Neural cell (in vitro differentiated cells): ENCODE measurements at regions not wholly inside any gene's neighbourhood (a gene's known extent, or its start where the extent isn't known, plus 50 kb on each side); places are given as distances from the start of the nearest gene placed in this dataset.

Experiments
- H2AFZ ChIP-seq: fragments of 200-600, 300-800 bp; sonication (generic), shearing (Covaris generic); 2 replicates; pipeline ENCODE4 v1.6.0; 2014; ENCODE audit warnings: low read depth, mild to moderate bottlenecking, antibody characterized with exemption, low read length, moderate library complexity
- H3F3A ChIP-seq: fragments of 200-600 bp; shearing (Covaris generic); 2 replicates; pipeline ENCODE4 v1.6.1; 2016; ENCODE audit warnings: mild to moderate bottlenecking, moderate library complexity, mixed read lengths, antibody characterized with exemption, low read length; ENCODE audit not compliant: insufficient read depth, poor library complexity, severe bottlenecking
- H3K27ac ChIP-seq: fragments of 200-600, 300-800 bp; sonication (generic), shearing (Covaris generic); 2 replicates; pipeline ENCODE4 v1.5.1; 2014; ENCODE audit warnings: mild to moderate bottlenecking, low read length, moderate library complexity
- H3K27me3 ChIP-seq: fragments of 300-800, 200-600 bp; sonication (generic), shearing (Covaris generic); 2 replicates; pipeline ENCODE4 v1.6.0; 2014; ENCODE audit warnings: mild to moderate bottlenecking, low read depth, low read length, moderate library complexity; ENCODE audit not compliant: insufficient read depth
- H3K36me3 ChIP-seq: fragments of 300-800, 200-600 bp; sonication (generic), shearing (Covaris generic); 2 replicates; pipeline ENCODE4 v1.5.1; 2014; ENCODE audit warnings: mild to moderate bottlenecking, antibody characterized with exemption, low read length, moderate library complexity; ENCODE audit not compliant: insufficient read depth
- H3K4me2 ChIP-seq: fragments of 300-800, 200-600 bp; sonication (generic), shearing (Covaris generic); 2 replicates; pipeline ENCODE4 v1.6.0; 2014; ENCODE audit warnings: mild to moderate bottlenecking, low read length
- H3K4me3 ChIP-seq: fragments of 300-800, 200-600 bp; sonication (generic), shearing (Covaris generic); 2 replicates; pipeline ENCODE4 v1.5.1; 2014; ENCODE audit warnings: mild to moderate bottlenecking, low read length, moderate library complexity
- H3K79me2 ChIP-seq: fragments of 200-600 bp; shearing (Covaris generic); replicated peaks from 2 replicates; pipeline ENCODE4 v1.6.0; 2014; ENCODE audit warnings: mild to moderate bottlenecking, low read length, moderate library complexity; ENCODE audit not compliant: insufficient read depth
- H3K9ac ChIP-seq: fragments of 300-800, 200-600 bp; sonication (generic), shearing (Covaris generic); 2 replicates; pipeline ENCODE4 v1.6.1; 2016; ENCODE audit warnings: mild to moderate bottlenecking, low read length, mixed read lengths
- H3K9me2 ChIP-seq: fragments of 200-600 bp; shearing (Covaris generic); 2 replicates; pipeline ENCODE4 v1.6.1; 2016; ENCODE audit warnings: mild to moderate bottlenecking, low read length, mixed read lengths; ENCODE audit not compliant: insufficient read depth
- H3K9me3 ChIP-seq: fragments of 200-600, 300-800 bp; sonication (generic), shearing (Covaris generic); 2 replicates; pipeline ENCODE4 v1.6.1; 2016; ENCODE audit warnings: mild to moderate bottlenecking, mixed run types, low read length, moderate library complexity, mixed read lengths
- H4K20me1 ChIP-seq: fragments of 200-600 bp; shearing (Covaris generic); 2 replicates; pipeline ENCODE4 v1.6.1; 2016; ENCODE audit warnings: mild to moderate bottlenecking, mixed run types; ENCODE audit not compliant: insufficient read depth
- CTCF ChIP-seq: fragments of 450-650 bp; IDR thresholded peaks from 2 replicates; pipeline ENCODE4 v1.5.1; 2014; ENCODE audit warnings: antibody characterized with exemption, mild to moderate bottlenecking, moderate library complexity; ENCODE audit not compliant: poor library complexity, severe bottlenecking
- EP300 ChIP-seq: fragments of 450-650 bp; conservative IDR thresholded peaks from 2 replicates; pipeline ENCODE4 v1.6.1; 2014; ENCODE audit warnings: antibody characterized with exemption, mild to moderate bottlenecking, moderate library complexity; ENCODE audit not compliant: poor library complexity, severe bottlenecking
- EZH2 ChIP-seq: fragments of 200-600, 300-800 bp; shearing (Covaris generic), sonication (generic); IDR thresholded peaks from 2 replicates; pipeline ENCODE4 v1.6.1; 2014; ENCODE audit warnings: antibody characterized with exemption, low read length, borderline replicate concordance, mild to moderate bottlenecking; ENCODE audit not compliant: insufficient read depth, poor library complexity, severe bottlenecking
- MXI1 ChIP-seq: fragments of 450-650 bp; conservative IDR thresholded peaks from 2 replicates; pipeline ENCODE4 v1.6.1; 2014; ENCODE audit warnings: antibody characterized with exemption, mild to moderate bottlenecking; ENCODE audit not compliant: poor library complexity, severe bottlenecking
- POLR2AphosphoS5 ChIP-seq: IDR thresholded peaks from 2 replicates; pipeline ENCODE4 v1.6.1; 2012
- RAD21 ChIP-seq: fragments of 450-650 bp; conservative IDR thresholded peaks from 2 replicates; pipeline ENCODE4 v1.6.1; 2014; ENCODE audit warnings: antibody characterized with exemption, mild to moderate bottlenecking, moderate library complexity
- REST ChIP-seq: IDR thresholded peaks from 2 replicates; pipeline ENCODE4 v1.6.1; 2012; ENCODE audit warnings: borderline replicate concordance
- SMC3 ChIP-seq: fragments of 450-650 bp; conservative IDR thresholded peaks from 2 replicates; pipeline ENCODE4 v1.6.1; 2014; ENCODE audit warnings: antibody characterized with exemption, mild to moderate bottlenecking, moderate library complexity; ENCODE audit not compliant: poor library complexity
- TAF1 ChIP-seq: IDR thresholded peaks from 2 replicates; pipeline ENCODE4 v1.6.1; 2012; ENCODE audit warnings: low read depth

DNA sequence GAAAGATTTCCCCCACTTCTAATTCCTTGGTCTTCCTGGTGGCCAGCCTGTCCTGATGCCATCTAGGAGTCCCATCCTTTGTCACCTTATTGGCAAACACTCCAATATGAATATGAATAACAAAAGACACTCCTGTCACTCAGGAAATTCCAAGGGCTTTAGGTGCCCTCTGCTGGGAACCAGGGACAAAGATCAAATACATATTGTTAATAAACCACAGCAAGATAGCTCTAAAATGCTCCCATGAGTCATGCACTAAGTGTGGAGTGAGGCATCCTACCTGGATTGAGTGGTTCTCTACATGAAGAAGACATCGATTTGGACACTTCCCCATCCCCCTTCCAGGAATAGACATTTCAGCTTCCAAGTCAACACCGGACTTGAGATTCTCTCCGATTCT, 823.6 kb downstream of the TBC1D22A start (continued):
- TF ChIP-seq CTCF (no peak), POLR2AphosphoS5 (no peak)

DNA sequence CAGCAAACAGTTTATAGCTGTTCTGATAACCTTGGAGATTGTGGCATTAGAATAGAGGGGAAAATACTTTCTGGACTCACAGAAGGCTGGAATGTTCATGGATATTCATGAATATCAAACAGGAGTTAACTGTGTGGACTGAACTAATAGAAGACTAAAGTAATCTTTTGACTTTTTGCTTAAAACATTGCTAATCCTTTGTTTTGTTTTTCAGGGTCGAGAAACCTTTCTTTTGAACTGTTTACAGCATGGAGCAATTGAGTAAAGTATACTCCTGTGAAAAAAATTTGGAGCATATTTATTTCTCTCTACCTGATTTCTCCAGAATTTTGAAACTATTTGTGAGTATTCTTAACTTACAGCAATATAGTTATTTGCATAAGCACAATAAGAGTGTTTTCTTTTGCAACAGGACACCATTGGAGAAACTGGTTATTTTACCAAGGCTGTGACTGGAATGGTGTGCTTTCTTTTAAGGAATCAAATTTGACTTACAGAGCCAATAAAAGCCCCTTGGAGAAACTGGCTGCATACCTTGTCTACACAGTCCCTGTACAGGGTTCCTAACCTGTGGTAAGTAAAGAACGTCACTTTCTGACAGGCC, 821.6 kb downstream of the TBC1D22A start:
- Histone ChIP-seq H3K4me2 (no peak overlapping the region), H3K9ac (no peak overlapping the region)
- TF ChIP-seq MXI1 (no peak), TAF1 (no peak), REST (no peak), POLR2AphosphoS5 (no peak), CTCF (no peak), EP300 (no peak)

DNA sequence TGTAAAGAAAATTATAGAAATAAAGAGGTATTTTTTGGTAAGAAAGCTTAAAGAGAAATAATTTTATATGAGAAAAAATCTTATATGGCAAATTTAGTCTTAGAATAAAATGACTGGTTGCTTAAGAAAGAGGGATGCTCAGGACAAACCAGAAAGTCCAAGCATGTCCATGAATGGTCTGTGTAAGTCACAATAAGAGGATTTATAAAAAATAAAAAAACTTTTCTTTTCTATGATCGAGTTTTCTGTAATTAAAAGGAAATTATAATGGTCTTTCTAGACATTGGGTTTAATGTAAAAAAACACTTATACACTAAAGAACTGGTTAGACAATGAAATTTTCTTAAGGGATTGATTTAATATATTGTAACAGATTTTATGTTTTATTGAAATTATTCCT, 819.6 kb downstream of the TBC1D22A start:
- Histone ChIP-seq H4K20me1 (no peaks in the 10 kb centered on the region), H3K9me3 (no peaks in the 10 kb centered on the region), H3K36me3 (no peaks in the 10 kb centered on the region), H3K9ac (no peak overlapping the region), H3K27me3 (no peaks in the 10 kb centered on the region), H3F3A (no peaks in the 10 kb centered on the region), H2AFZ (no peak overlapping the region), H3K4me3 (no peak overlapping the region), H3K79me2 (no peaks in the 10 kb centered on the region), H3K9me2 (no peaks in the 10 kb centered on the region), H3K27ac (no peak overlapping the region), H3K4me2 (no peak overlapping the region)
- TF ChIP-seq REST (no peak), POLR2AphosphoS5 (no peak), TAF1 (no peak), EZH2 (no peak), RAD21 (no peak), EP300 (no peak), CTCF (no peak), MXI1 (no peak), SMC3 (no peak)

More for the DNA sequence above, 821.6 kb downstream of the TBC1D22A start:
- Histone ChIP-seq H3K79me2 (no peaks in the 10 kb centered on the region), H3F3A (no peaks in the 10 kb centered on the region), H4K20me1 (no peaks in the 10 kb centered on the region), H3K27me3 (no peaks in the 10 kb centered on the region), H3K27ac (no peak overlapping the region), H3K9me3 (no peaks in the 10 kb centered on the region), H3K9me2 (no peaks in the 10 kb centered on the region), H2AFZ (no peak overlapping the region), H3K36me3 (no peaks in the 10 kb centered on the region), H3K4me3 (no peak overlapping the region)
